Breast epithelium (tissue), 3 donors: ENCODE measurements at regions not wholly inside any gene's neighbourhood (a gene's known extent, or its start where the extent isn't known, plus 50 kb on each side); places are given as distances from the start of the nearest gene placed in this dataset.
"Not testable (repeated sequence)": the region's sequence is repeated elsewhere in the genome, so short reads cannot be mapped to it uniquely, and the experiment has no call there.

Experiments used
- POLR2AphosphoS5 ChIP-seq, 3 donors: sonication (generic); formaldehyde crosslinking; IDR thresholded peaks; one replicate each; pipeline ENCODE4 v1.6.1; 2017; ENCODE audit warnings: antibody characterized with exemption in 3 of 3
- TF ChIP-seq, protein P1 (sequence below), 3 donors: fragments of 450-650 bp; IDR thresholded peaks; one replicate each; pipeline ENCODE4 v1.5.1; 2016 to 2017; ENCODE audit warnings: antibody characterized with exemption in 3 of 3, mild to moderate bottlenecking in 3 of 3, moderate library complexity in 3 of 3

DNA sequence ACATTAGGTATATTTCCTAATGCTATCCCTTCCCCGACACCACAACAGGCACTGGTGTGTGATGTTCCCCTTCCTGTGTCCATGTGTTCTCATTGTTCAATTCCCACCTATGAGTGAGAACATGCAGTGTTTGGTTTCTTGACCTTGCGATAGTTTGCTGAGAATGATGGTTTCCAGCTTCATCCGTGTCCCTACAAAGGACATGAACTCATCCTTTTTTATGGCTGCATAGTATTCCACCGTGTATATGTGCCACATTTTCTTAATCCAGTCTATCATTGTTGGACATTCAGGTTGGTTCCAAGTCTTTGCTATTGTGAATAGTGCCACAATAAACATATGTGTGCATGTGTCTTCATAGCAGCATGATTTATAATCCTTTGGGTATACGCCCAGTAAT lies 228.5 kb upstream of the RARB start:
- TF ChIP-seq, protein P1, sequence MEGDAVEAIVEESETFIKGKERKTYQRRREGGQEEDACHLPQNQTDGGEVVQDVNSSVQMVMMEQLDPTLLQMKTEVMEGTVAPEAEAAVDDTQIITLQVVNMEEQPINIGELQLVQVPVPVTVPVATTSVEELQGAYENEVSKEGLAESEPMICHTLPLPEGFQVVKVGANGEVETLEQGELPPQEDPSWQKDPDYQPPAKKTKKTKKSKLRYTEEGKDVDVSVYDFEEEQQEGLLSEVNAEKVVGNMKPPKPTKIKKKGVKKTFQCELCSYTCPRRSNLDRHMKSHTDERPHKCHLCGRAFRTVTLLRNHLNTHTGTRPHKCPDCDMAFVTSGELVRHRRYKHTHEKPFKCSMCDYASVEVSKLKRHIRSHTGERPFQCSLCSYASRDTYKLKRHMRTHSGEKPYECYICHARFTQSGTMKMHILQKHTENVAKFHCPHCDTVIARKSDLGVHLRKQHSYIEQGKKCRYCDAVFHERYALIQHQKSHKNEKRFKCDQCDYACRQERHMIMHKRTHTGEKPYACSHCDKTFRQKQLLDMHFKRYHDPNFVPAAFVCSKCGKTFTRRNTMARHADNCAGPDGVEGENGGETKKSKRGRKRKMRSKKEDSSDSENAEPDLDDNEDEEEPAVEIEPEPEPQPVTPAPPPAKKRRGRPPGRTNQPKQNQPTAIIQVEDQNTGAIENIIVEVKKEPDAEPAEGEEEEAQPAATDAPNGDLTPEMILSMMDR (IDR thresholded peaks at IDR 0.05), result not testable (repeated sequence)
- TF ChIP-seq POLR2AphosphoS5 (IDR thresholded peaks at IDR 0.05), result not testable (repeated sequence)
